ENCODE measurements at regions not wholly inside any gene's neighbourhood (a gene's known extent, or its start where the extent isn't known, plus 50 kb on each side); places are given as distances from the start of the nearest gene placed in this dataset.

DNA sequence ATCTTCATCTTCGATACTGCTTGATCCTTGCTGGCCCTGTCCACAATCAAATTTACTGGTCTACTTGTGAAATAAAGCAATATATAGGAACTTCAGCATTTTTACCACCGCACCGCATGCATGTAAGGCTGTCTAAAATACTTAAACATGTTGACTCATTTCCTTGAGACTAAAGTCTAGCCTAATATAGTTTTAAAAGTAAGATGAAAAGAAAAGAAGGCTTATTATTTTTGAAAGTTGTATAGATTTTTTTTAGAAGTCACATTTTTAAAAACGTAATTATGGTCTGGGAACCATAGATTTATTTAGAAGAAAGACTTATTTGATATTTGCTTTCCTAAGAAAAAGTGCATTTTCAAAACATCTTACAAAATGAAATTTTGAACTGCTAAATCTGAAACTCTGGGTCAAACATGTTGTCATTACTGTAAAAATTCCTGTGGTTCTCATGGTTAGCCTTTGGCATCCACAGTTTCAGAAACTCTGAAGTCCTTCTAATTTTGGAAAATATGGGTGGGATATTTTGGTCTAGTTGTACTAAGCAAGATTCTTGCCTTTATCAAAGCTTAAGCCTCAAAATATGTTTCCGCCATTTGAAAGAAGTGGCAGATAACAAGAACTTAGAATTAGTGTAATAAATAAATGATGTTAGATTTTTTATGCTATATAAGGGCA lies 423.5 kb upstream of the CTSO start:
- no peak for TF ChIP-seq TCF12 (IDR thresholded peaks at IDR 0.05; ENCODE audit: low read depth)
- TF ChIP-seq CEBPB (IDR thresholded peaks at IDR 0.05), result no peak
- TF ChIP-seq RAD21 (IDR thresholded peaks at IDR 0.05; ENCODE audit: low read depth), result no peak
- TF ChIP-seq, protein P1, sequence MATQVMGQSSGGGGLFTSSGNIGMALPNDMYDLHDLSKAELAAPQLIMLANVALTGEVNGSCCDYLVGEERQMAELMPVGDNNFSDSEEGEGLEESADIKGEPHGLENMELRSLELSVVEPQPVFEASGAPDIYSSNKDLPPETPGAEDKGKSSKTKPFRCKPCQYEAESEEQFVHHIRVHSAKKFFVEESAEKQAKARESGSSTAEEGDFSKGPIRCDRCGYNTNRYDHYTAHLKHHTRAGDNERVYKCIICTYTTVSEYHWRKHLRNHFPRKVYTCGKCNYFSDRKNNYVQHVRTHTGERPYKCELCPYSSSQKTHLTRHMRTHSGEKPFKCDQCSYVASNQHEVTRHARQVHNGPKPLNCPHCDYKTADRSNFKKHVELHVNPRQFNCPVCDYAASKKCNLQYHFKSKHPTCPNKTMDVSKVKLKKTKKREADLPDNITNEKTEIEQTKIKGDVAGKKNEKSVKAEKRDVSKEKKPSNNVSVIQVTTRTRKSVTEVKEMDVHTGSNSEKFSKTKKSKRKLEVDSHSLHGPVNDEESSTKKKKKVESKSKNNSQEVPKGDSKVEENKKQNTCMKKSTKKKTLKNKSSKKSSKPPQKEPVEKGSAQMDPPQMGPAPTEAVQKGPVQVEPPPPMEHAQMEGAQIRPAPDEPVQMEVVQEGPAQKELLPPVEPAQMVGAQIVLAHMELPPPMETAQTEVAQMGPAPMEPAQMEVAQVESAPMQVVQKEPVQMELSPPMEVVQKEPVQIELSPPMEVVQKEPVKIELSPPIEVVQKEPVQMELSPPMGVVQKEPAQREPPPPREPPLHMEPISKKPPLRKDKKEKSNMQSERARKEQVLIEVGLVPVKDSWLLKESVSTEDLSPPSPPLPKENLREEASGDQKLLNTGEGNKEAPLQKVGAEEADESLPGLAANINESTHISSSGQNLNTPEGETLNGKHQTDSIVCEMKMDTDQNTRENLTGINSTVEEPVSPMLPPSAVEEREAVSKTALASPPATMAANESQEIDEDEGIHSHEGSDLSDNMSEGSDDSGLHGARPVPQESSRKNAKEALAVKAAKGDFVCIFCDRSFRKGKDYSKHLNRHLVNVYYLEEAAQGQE (IDR thresholded peaks at IDR 0.05; ENCODE audit: low read depth), result no peak
- TF ChIP-seq NFIC (IDR thresholded peaks at IDR 0.05), result no peak
- no peak for TF ChIP-seq TEAD4 (IDR thresholded peaks at IDR 0.05)
- no peak for TF ChIP-seq CREB1 (IDR thresholded peaks at IDR 0.05; ENCODE audit: low read depth)
- TF ChIP-seq YY1 (IDR thresholded peaks at IDR 0.05; ENCODE audit: low read depth), result no peak
- no peak for TF ChIP-seq EP300 (IDR thresholded peaks at IDR 0.05; ENCODE audit: borderline replicate concordance)
- TF ChIP-seq FOXM1 (IDR thresholded peaks at IDR 0.05; ENCODE audit: borderline replicate concordance, low read depth), result no peak
- TF ChIP-seq, protein P2, sequence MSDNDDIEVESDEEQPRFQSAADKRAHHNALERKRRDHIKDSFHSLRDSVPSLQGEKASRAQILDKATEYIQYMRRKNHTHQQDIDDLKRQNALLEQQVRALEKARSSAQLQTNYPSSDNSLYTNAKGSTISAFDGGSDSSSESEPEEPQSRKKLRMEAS (IDR thresholded peaks at IDR 0.05), result no peak
- TF ChIP-seq, protein P3, sequence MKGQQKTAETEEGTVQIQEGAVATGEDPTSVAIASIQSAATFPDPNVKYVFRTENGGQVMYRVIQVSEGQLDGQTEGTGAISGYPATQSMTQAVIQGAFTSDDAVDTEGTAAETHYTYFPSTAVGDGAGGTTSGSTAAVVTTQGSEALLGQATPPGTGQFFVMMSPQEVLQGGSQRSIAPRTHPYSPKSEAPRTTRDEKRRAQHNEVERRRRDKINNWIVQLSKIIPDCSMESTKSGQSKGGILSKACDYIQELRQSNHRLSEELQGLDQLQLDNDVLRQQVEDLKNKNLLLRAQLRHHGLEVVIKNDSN (IDR thresholded peaks at IDR 0.05), result no peak
- no peak for TF ChIP-seq ZBTB7A (IDR thresholded peaks at IDR 0.05; ENCODE audit: low read depth)
- TF ChIP-seq EGR1 (IDR thresholded peaks at IDR 0.05), result no peak
- no peak for TF ChIP-seq TAF1 (IDR thresholded peaks at IDR 0.05; ENCODE audit: low read depth)

DNA sequence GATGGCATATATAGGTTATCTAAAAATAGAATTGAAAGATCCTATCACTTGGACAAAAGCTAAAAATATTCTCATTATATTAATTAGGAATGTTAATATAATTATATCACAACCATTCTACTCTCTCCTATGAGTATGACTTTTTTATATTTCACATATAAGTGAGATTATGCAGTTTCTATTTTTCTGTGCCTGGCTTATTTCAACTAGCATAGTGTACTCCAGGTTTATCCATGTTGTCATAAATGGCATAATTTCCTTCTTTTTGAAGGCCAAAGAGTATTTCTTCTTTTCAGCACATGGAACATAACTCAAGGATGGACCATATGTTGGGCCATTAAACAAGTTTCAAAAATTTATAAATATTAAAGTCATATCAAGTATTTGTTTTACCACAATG lies 421.2 kb upstream of the CTSO start:
- no peak for TF ChIP-seq RAD21 (IDR thresholded peaks at IDR 0.05; ENCODE audit: low read depth)
- TF ChIP-seq TCF12 (IDR thresholded peaks at IDR 0.05; ENCODE audit: low read depth), result no peak

DNA sequence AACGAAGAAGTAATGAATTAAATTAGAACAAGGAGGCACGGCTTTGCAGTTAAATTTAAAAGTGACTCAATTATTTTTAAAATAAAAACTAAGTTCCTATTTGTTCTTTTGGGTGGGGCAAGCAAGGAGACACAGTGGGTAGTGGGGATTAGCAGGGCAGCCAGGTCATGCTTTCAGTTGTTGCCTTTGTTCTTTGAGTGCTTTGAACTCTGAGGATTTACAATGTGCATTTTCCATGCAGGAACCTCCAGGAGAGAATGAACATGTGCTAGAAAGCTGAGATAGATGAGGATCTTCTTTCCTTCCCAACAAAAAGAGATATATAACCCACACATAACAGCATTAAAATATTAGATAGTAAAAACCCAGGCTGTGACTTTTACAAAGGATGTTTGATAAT lies 420.4 kb upstream of the CTSO start:
- TF ChIP-seq, protein P2 (IDR thresholded peaks at IDR 0.05), result no peak
- TF ChIP-seq ZBTB7A (IDR thresholded peaks at IDR 0.05; ENCODE audit: low read depth) (no peak), NFIC (IDR thresholded peaks at IDR 0.05) (no peak), YY1 (IDR thresholded peaks at IDR 0.05; ENCODE audit: low read depth) (no peak), CREB1 (IDR thresholded peaks at IDR 0.05; ENCODE audit: low read depth) (no peak), EGR1 (IDR thresholded peaks at IDR 0.05) (no peak), TCF12 (IDR thresholded peaks at IDR 0.05; ENCODE audit: low read depth) (no peak), EP300 (IDR thresholded peaks at IDR 0.05; ENCODE audit: borderline replicate concordance) (no peak), CEBPB (IDR thresholded peaks at IDR 0.05) (no peak), FOXM1 (IDR thresholded peaks at IDR 0.05; ENCODE audit: borderline replicate concordance, low read depth) (no peak)
- TF ChIP-seq, protein P1 (IDR thresholded peaks at IDR 0.05; ENCODE audit: low read depth), result no peak
- TF ChIP-seq, protein P3 (IDR thresholded peaks at IDR 0.05), result no peak

DNA sequence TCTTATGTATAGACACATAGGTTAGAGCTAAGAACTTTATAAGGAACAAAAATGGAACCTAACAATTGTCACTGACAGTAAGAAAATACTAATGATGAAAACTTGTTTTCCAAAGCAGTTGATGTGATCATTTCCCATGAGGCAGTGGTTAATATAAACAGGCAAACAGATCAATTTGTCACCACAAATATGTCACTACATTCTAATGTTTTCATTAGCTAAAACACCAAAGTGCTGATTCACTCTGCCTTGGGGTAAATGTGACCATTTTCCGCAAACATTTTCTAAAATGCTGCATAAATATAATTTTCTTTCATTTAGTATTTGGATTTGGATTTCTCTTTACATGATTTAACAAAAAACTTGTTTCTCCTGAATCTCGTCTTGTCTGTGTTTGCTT lies 408.9 kb upstream of the CTSO start:
- TF ChIP-seq CREB1 (IDR thresholded peaks at IDR 0.05; ENCODE audit: low read depth), result no peak
- TF ChIP-seq, protein P1 (IDR thresholded peaks at IDR 0.05; ENCODE audit: low read depth), result no peak
- TF ChIP-seq TCF12 (IDR thresholded peaks at IDR 0.05; ENCODE audit: low read depth), result no peak

All from Ishikawa (cell line).